ENCODE measurements at regions not wholly inside any gene's neighbourhood (a gene's known extent, or its start where the extent isn't known, plus 50 kb on each side); places are given as distances from the start of the nearest gene placed in this dataset.
"Not testable (repeated sequence)": the region's sequence is repeated elsewhere in the genome, so short reads cannot be mapped to it uniquely, and the experiment has no call there.

DNA sequence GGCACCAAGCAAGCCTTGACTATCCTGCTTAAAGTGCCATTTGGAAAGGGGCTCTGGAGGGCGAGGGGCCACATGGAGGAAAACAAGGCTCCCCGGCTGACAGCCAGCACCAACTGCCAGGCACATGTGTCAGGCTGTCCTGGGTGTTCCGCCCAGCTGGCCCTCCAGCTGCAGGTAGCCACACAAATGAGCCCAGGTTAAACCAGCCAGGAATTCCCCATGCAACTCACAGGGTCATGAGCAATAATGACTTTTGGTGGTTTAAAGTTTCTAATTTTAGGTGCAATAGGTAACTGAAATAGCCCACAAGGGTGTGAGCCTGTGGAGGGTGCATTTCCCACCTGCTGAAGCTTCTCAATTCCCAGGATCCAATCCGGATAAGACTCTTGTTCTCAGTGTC is 58.9 kb upstream of the EEF2KMT start:
- not testable (repeated sequence) for TF ChIP-seq AHR (CRISPR knock-in tag; IDR thresholded peaks at IDR 0.05); THRA (CRISPR knock-in tag; IDR thresholded peaks at IDR 0.05; ENCODE audit: borderline replicate concordance); SALL1 (CRISPR knock-in tag; IDR thresholded peaks at IDR 0.05)
- TF ChIP-seq, protein P1, sequence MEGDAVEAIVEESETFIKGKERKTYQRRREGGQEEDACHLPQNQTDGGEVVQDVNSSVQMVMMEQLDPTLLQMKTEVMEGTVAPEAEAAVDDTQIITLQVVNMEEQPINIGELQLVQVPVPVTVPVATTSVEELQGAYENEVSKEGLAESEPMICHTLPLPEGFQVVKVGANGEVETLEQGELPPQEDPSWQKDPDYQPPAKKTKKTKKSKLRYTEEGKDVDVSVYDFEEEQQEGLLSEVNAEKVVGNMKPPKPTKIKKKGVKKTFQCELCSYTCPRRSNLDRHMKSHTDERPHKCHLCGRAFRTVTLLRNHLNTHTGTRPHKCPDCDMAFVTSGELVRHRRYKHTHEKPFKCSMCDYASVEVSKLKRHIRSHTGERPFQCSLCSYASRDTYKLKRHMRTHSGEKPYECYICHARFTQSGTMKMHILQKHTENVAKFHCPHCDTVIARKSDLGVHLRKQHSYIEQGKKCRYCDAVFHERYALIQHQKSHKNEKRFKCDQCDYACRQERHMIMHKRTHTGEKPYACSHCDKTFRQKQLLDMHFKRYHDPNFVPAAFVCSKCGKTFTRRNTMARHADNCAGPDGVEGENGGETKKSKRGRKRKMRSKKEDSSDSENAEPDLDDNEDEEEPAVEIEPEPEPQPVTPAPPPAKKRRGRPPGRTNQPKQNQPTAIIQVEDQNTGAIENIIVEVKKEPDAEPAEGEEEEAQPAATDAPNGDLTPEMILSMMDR (CRISPR knock-in tag; IDR thresholded peaks at IDR 0.05), result not testable (repeated sequence)
- TF ChIP-seq, protein P2, sequence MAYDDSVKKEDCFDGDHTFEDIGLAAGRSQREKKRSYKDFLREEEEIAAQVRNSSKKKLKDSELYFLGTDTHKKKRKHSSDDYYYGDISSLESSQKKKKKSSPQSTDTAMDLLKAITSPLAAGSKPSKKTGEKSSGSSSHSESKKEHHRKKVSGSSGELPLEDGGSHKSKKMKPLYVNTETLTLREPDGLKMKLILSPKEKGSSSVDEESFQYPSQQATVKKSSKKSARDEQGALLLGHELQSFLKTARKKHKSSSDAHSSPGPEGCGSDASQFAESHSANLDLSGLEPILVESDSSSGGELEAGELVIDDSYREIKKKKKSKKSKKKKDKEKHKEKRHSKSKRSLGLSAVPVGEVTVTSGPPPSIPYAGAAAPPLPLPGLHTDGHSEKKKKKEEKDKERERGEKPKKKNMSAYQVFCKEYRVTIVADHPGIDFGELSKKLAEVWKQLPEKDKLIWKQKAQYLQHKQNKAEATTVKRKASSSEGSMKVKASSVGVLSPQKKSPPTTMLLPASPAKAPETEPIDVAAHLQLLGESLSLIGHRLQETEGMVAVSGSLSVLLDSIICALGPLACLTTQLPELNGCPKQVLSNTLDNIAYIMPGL (CRISPR knock-in tag; IDR thresholded peaks at IDR 0.05; ENCODE audit: borderline replicate concordance in 1 of 2, low read depth in 1 of 2), result not testable (repeated sequence)

Data from HepG2 (cell line).